Activated CD4-positive, alpha-beta T cell treated with anti-CD3 and anti-CD28 coated beads, Interleukin-2, amount 10 ng/mL, durations not matched to agents 7 days and 5 days (primary cell): ENCODE measurements at regions not wholly inside any gene's neighbourhood (a gene's known extent, or its start where the extent isn't known, plus 50 kb on each side); places are given as distances from the start of the nearest gene placed in this dataset.
"Not testable (repeated sequence)": the region's sequence is repeated elsewhere in the genome, so short reads cannot be mapped to it uniquely, and the experiment has no call there.

Source experiments
- CTCF ChIA-PET: fragments of 350-600 bp; sonication (Branson Sonifier 250); formaldehyde crosslinking; loops from one replicate; lab custom pipeline; 2021; ENCODE audit warnings: antibody characterized with exemption; lab: Charles Lee
- POLR2A ChIA-PET: fragments of 350-600 bp; sonication (Branson Sonifier 250); formaldehyde crosslinking; loops from one replicate; lab custom pipeline; 2021; ENCODE audit warnings: antibody characterized with exemption; lab: Charles Lee
- DNase-seq: peaks from one replicate; pipeline ENCODE4 v3.0.0-alpha.2; 2020
- H3K27ac Mint-ChIP-seq: one replicate; pipeline ENCODE4 v1.8.0; 2021; ENCODE audit warnings: mild to moderate bottlenecking, moderate library complexity, mixed read lengths
- H3K27me3 Mint-ChIP-seq: one replicate; pipeline ENCODE4 v1.8.0; 2021; ENCODE audit warnings: mixed read lengths
- H3K36me3 Mint-ChIP-seq: one replicate; pipeline ENCODE4 v1.8.0; 2021; ENCODE audit warnings: low read depth, mixed read lengths
- H3K4me1 Mint-ChIP-seq: one replicate; pipeline ENCODE4 v1.8.0; 2021; ENCODE audit warnings: mixed read lengths
- H3K4me3 Mint-ChIP-seq: one replicate; pipeline ENCODE4 v1.8.0; 2021; ENCODE audit warnings: mild to moderate bottlenecking, moderate library complexity, mixed read lengths
- H3K9me3 Mint-ChIP-seq: one replicate; pipeline ENCODE4 v1.8.0; 2021; ENCODE audit warnings: mixed read lengths

GRCh38 chr11:134958336-134958640 is 546.2 kb upstream of the B3GAT1 start:
- Mint-ChIP-seq H3K27ac (no peak overlapping the region), H3K4me1 (no peaks in the 10 kb centered on the region), H3K4me3 (no peak overlapping the region), H3K27me3 (peaks cover 3% of the 10 kb centered on the region), H3K9me3 (no peaks in the 10 kb centered on the region), H3K36me3 (no peaks in the 10 kb centered on the region)
- no peak for DNase-seq
- ChIA-PET CTCF (no interaction called here), POLR2A (no interaction called here)

- ChIA-PET CTCF (no interaction called here), POLR2A (no interaction called here)
- Mint-ChIP-seq H3K36me3 (no peaks in the 10 kb centered on the region), H3K4me3 (no peak overlapping the region), H3K9me3 (no peaks in the 10 kb centered on the region), H3K4me1 (no peaks in the 10 kb centered on the region), H3K27me3 (peaks cover 3% of the 10 kb centered on the region), H3K27ac (no peak overlapping the region)
- no peak for DNase-seq
Observed at GRCh38 chr11:134957540-134958335, 545.7 kb upstream of the B3GAT1 start.

GRCh38 chr11:134956450-134957210 is 544.6 kb upstream of the B3GAT1 start:
- CTCF ChIA-PET = no interaction called here
- no peaks in the 10 kb centered on the region for H3K4me1 Mint-ChIP-seq
- peaks cover 3% of the 10 kb centered on the region for H3K27me3 Mint-ChIP-seq
- no peaks in the 10 kb centered on the region for H3K36me3 Mint-ChIP-seq
- DNase-seq = no peak
- no peaks in the 10 kb centered on the region for H3K9me3 Mint-ChIP-seq
- H3K4me3 Mint-ChIP-seq = no peak overlapping the region
- POLR2A ChIA-PET = no interaction called here
- H3K27ac Mint-ChIP-seq = no peak overlapping the region

DNA sequence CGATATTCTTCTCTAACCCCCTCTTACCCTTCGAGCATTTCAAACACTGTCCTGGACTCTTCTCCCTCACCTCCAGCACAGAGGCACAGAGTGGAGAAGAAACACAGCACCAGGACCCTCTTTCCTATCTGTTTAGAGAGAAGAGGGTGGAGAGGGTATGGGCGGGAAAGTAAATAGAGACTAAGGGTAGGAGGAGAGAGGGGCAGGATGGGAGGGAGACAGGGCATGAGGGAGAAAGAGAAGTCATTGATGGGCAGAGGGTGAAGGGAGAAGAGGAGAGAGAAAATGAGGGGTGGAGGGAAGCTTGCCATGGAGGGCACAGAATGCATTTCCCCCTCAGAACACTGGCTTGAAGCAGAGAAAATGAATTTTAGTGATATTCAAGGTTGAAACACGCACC is 543.9 kb upstream of the B3GAT1 start:
- H3K27ac Mint-ChIP-seq, DNase-seq, H3K9me3 Mint-ChIP-seq, CTCF ChIA-PET, H3K27me3 Mint-ChIP-seq, H3K36me3 Mint-ChIP-seq, H3K4me3 Mint-ChIP-seq, H3K4me1 Mint-ChIP-seq, POLR2A ChIA-PET: not testable (repeated sequence)

DNA sequence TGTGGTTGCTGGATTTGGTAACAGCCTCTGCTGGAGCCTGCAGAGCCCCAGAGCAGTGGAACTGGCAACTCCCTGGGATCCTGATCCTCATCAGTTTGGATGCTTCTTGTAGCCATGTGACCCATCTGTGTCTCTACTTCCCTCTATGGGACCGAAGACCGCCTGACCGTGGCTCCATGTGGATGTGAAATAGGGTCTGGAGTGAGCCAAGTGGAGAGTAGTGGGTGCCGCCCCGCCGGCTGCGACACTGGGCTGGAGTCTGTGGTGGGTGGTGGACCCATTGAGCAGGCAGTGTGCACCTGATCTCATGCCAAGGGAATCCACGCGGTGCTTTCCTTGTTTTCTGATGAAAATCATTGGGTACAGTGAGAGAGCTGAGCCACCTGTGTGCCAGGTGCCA is 543.2 kb upstream of the B3GAT1 start:
- Mint-ChIP-seq H3K27ac (no peak overlapping the region), H3K36me3 (no peaks in the 10 kb centered on the region), H3K4me1 (no peaks in the 10 kb centered on the region), H3K27me3 (peaks cover 3% of the 10 kb centered on the region), H3K9me3 (no peaks in the 10 kb centered on the region), H3K4me3 (no peak overlapping the region)
- ChIA-PET CTCF (no interaction called here), POLR2A (no interaction called here)
- DNase-seq = no peak

DNA sequence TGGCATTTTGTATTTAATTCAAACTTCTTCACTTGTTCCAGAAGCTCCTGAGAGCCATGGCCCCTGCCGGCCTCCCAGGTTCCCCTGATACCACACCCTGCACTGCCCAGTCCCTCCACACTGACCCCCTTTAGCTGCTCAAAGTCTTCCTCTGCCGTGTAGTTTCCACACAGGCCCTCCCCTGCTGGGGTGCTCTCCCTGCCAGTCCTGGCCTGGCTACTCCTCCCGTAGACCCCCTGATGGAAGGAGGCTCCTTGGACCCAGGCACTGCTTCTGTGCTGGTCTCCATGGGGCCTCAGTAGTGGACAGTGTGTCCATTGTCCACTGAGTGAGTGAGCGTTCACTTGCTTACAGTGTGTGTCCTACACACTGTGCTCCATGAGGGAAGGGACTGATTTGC is 542.4 kb upstream of the B3GAT1 start:
- H3K27me3 Mint-ChIP-seq, CTCF ChIA-PET, H3K4me1 Mint-ChIP-seq, H3K9me3 Mint-ChIP-seq, H3K36me3 Mint-ChIP-seq, H3K27ac Mint-ChIP-seq, H3K4me3 Mint-ChIP-seq, DNase-seq, POLR2A ChIA-PET: not testable (repeated sequence)

DNA sequence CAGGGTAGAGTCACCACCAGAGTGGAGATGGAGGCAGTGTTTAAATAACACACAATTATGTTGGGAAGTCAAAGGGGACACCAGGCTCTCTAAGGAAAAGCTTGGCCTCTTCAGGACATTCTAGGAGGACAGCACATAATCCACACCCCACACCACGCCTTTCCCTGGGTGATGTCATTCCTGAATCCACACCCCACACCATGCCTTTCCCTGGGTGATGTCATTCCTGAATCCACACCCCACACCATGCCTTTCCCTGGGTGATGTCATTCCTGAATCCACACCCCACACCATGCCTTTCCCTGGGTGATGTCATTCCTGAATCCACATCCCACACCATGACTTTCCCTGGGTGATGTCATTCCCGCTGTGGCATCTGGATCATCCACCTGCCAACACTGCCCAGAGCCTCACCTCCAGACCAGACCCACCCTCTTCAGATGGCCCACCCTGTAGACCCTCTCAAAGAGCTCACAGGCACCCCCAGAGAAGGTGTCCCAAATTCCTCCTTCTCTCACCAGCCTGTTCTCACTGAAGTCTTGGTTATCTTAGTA is 541.5 kb upstream of the B3GAT1 start:
- H3K36me3 Mint-ChIP-seq, H3K27me3 Mint-ChIP-seq, H3K4me1 Mint-ChIP-seq, H3K4me3 Mint-ChIP-seq, DNase-seq, H3K27ac Mint-ChIP-seq, CTCF ChIA-PET, POLR2A ChIA-PET, H3K9me3 Mint-ChIP-seq: not testable (repeated sequence)

GRCh38 chr11:134951305-134951700 is 539.3 kb upstream of the B3GAT1 start:
- no peaks in the 10 kb centered on the region for H3K36me3 Mint-ChIP-seq
- CTCF ChIA-PET = no interaction called here
- H3K27me3 Mint-ChIP-seq = peaks cover 3% of the 10 kb centered on the region
- POLR2A ChIA-PET = no interaction called here
- H3K4me1 Mint-ChIP-seq = no peaks in the 10 kb centered on the region
- no peak overlapping the region for H3K27ac Mint-ChIP-seq
- no peak overlapping the region for H3K4me3 Mint-ChIP-seq
- no peaks in the 10 kb centered on the region for H3K9me3 Mint-ChIP-seq
- no peak for DNase-seq

DNA sequence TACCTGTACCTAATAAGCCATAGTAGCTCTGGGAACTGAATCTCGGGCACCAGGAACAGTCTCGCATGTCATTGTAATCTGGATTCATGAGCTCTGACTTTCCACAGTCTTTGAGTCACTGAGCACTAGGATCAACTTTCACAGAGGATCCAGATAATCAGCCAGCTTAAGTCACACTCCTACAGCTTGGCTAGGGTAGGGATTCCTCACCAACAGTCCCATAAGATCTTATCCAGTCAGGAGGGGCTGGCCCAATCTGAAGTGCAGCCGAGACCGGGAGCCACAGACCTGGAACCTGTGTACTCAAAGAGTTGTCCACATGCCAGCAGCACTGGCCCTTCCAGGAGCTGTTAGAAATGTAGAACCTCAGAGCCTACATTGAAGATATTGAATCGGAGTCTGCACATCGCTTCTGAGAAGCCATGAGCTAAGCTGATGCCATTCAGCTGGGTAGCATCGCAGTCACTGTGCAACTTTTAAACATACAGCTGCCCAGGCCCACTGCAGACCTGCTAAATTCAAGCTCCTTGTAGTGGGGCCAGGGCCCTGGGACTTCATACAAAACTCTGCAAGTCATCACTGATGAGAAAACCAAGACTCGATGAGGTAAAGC is 538.8 kb upstream of the B3GAT1 start:
- Mint-ChIP-seq H3K4me3 (no peak overlapping the region), H3K36me3 (no peaks in the 10 kb centered on the region), H3K27me3 (peaks cover 3% of the 10 kb centered on the region), H3K27ac (no peak overlapping the region), H3K9me3 (no peaks in the 10 kb centered on the region), H3K4me1 (no peaks in the 10 kb centered on the region)
- no peak for DNase-seq
- ChIA-PET POLR2A (no interaction called here), CTCF (no interaction called here)

- Mint-ChIP-seq H3K36me3 (no peaks in the 10 kb centered on the region), H3K4me1 (no peaks in the 10 kb centered on the region), H3K27ac (no peak overlapping the region), H3K27me3 (peaks cover 3% of the 10 kb centered on the region), H3K9me3 (no peaks in the 10 kb centered on the region), H3K4me3 (no peak overlapping the region)
- ChIA-PET CTCF (no interaction called here), POLR2A (no interaction called here)
- DNase-seq = no peak
Observed at GRCh38 chr11:134949121-134950090, 537.4 kb upstream of the B3GAT1 start.

- H3K4me1 Mint-ChIP-seq = no peaks in the 10 kb centered on the region
- ChIA-PET CTCF (no interaction called here), POLR2A (no interaction called here)
- no peak for DNase-seq
- H3K36me3 Mint-ChIP-seq = no peaks in the 10 kb centered on the region
- no peaks in the 10 kb centered on the region for H3K27me3 Mint-ChIP-seq
- H3K9me3 Mint-ChIP-seq = no peaks in the 10 kb centered on the region
- no peak overlapping the region for H3K4me3 Mint-ChIP-seq
- no peak overlapping the region for H3K27ac Mint-ChIP-seq
Observed at GRCh38 chr11:134947556-134947955, 535.5 kb upstream of the B3GAT1 start.

- no peaks in the 10 kb centered on the region for H3K9me3 Mint-ChIP-seq
- H3K27ac Mint-ChIP-seq = no peak overlapping the region
- no peaks in the 10 kb centered on the region for H3K36me3 Mint-ChIP-seq
- ChIA-PET CTCF (no interaction called here), POLR2A (no interaction called here)
- no peaks in the 10 kb centered on the region for H3K4me1 Mint-ChIP-seq
- no peak for DNase-seq
- H3K27me3 Mint-ChIP-seq = no peaks in the 10 kb centered on the region
- no peak overlapping the region for H3K4me3 Mint-ChIP-seq
Observed at GRCh38 chr11:134945993-134946392, 534.0 kb upstream of the B3GAT1 start.
